Effector CD4-positive, alpha-beta T cell (primary cell): ENCODE measurements at regions not wholly inside any gene's neighbourhood (a gene's known extent, or its start where the extent isn't known, plus 50 kb on each side); places are given as distances from the start of the nearest gene placed in this dataset.

ENCODE experiments used
- DNase-seq: peaks from one replicate; pipeline ENCODE4 v3.0.0-alpha.2; 2020

DNA sequence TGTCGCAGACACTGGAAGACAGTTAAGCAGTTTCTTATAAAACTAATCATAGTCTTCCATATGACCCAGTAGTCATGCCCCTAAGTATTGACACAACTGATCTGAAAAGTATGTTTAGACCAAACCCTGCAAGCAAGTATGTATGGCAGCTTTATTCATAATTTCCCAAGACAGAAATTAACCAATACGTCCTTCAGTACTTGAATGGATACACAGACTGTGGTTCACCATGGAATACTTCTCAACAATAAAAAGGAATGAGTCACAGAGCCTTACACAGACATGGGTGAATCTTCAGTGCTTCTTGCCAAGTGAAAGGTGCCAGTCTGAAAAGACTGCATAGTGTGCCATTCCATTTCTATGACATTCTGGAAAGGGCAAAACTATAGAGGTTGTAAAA lies 50.2 kb upstream of the AKR1E2 start:
- no peak for DNase-seq

DNA sequence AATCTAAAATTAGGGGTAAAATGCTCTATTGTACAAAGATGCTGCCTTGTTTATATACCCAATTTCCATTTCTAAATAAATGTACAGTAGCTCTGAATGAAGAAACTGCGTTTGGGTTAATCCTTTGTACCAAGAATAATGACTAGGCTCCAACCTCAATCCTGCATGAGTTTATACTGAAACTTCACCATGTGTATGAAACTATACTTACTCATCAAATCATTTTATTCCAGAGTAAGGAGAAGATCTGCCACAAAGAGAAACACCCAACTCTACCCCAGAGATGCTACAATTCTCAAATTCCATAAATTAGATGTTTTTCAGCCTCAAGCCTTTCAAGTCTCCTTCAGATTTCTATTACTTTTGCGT lies 53.8 kb upstream of the AKR1E2 start:
- no peak for DNase-seq

DNA sequence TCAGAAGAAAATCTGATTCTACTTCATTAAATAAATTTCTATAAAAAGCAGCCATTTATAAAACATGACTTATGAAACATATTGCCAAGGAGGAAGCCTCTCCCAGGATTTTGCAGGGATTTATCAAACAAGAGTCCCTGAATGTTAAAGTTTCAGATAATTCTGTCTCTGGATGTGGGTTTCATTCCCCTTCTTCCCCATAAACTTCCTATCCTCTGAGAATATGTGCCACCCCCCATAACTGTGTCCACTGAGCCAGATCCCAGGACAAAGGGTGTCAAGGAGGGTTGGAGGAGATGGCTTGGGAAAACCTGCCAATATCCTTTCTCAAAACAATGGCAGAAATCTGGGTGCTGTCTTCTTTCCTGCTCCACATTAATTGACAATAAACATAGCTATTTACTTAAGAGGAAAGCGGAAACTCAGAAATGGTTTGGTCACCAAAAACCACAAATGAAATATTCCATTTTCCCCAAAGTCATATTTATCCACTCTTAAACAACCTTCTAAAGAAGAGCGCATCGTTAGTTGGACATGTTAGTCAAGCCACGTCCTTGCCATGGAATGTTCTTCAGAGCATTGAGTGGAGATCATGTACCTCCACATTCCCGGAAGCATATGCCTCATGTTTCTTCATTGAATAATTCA lies 54.3 kb upstream of the AKR1E2 start:
- no peak for DNase-seq

DNA sequence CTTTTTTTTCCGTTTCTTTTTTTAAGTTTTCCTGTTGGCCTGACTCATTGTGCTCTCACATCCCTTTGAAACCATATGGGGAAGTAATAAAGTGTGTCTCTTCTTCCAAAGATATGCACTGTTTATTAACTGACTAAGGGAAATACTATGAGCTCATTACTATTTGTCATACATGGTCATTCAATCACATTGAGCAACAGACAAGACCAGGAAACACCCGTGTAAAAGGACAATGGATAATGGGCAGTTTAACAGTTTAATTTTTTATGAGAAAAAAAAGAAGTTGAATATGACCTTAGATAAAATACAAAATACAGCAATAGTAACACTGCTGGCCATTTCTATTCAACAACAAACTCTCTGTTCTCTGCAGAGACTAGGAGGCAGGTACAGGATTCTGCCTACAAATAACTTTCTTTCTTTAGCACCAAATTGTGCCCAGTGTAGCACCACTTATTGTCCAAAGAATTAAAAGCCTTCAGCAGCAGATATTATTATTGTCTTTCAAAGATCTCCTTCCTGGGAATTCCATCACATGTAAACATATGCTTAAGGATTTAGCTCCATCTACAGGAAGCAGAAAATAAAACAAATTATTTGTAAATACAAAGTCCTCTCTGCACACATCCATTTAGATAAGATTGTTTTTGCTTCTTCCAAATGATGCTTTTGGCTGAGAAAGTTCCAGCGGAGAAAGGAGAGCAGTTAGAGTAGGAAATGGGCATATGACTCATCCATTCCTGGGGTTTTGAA lies 55.0 kb upstream of the AKR1E2 start:
- no peak for DNase-seq

DNA sequence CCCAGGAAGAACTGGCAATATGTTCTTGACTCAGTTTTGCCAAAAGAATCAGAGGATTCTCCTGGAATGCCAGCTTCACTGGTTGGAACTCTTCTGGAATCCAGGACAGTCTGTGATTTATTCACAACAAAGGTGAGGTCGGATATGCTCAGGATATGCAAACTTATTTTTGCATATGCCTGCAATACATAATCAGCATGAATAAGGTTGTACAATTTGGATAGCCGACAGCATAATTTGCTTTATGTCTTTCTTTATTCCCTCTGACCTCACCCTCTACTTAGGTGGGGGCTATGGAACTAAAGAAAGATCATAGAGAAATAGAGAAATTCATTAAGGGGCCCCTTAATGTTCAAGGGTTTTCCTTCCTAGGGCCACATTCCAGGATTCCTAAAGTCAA lies 57.6 kb upstream of the AKR1E2 start:
- no peak for DNase-seq

DNA sequence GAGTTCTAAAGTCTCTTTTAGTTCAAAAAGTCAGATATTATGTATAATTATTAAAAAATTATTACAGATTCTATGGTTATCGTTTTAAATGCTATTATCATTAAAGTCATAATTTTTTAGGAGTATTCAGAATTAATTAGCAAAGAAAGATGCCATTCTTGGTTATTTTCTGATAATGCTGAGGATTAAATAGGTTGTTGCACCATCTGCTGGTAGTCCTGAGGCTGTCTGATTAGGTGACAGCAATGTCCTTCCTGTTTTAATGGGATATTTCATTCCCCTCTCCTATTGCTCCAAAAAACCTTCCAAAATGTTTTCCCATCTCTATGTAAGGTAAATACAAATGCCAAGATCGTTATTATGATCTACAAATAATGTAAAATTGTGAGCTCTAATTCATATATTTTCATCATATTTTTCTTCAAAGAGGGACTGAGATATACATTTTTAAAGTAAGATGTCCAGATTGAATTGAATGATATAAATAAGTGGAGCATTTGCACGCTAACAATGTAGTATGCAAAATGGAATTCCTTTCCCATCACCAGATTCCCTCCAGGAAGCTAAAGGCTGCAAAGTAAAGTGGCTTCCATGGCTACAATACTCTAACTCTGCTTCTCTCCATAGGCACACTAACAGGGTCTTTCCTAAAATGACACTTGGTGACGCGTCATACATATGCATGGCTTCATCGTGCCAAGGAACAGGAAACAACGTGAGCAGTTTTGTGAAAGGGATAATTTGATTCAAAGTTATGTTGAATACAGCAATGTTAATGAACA lies 58.8 kb upstream of the AKR1E2 start:
- DNase-seq = peak; percentile 9

DNA sequence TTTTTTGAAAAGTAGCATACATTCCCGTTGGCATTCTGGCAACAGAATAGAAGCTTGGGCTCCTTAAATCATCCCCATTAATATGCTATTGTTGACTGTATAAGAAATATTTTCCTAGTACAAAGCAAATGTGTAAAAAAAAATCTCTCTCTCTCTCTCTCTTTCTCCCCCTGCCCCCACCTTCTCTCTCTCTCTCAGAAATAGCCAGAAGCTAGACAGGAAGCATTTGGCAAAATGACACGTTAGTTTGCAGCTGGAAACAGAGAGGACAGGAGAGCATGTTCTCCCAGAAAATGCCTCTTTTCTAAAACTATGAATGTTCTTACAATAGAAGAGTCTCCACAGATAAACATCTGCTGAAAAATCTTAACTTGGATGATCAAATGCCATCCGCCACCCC lies 59.6 kb upstream of the AKR1E2 start:
- DNase-seq = no peak

DNA sequence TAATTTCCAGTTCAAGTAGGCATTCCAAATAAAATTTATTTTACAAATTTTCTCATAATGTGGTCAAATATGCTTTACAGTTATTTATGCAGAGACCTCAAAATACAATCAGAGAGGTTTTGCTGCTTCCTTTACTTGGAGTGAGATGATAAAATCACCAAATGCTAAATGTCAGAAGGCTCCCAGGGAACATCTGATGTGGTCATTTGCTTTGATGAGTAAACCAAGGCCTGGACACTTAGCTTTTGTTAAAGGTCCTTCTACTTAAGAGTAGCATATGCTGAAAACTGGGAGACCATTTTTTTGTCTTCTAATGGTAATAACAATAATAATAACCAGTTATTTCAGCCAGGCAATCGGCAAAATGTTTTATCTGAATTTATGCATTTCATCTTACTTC lies 60.6 kb upstream of the AKR1E2 start:
- DNase-seq = no peak

DNA sequence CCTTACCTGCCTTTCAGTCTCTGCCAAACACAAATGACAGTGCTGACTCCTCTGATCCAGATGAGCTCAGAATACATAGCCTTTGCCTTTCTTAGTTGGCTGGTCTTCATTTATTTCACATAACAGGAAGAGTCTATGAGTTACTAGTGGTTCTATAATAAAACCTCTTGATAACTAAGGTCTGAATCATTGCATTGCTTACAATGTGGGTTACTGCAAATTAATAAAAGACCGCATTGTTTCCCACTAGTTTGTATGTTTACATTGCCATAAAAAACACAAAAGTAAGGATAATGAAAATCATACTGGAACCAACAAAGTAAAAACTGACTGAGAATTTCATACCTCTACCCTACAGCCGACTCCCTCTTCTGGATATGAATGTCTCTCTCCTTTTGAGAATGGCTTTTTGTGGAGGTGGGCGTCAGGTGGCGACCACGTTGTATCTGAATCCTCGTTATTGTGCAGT lies 62.0 kb upstream of the AKR1E2 start:
- DNase-seq = no peak

DNA sequence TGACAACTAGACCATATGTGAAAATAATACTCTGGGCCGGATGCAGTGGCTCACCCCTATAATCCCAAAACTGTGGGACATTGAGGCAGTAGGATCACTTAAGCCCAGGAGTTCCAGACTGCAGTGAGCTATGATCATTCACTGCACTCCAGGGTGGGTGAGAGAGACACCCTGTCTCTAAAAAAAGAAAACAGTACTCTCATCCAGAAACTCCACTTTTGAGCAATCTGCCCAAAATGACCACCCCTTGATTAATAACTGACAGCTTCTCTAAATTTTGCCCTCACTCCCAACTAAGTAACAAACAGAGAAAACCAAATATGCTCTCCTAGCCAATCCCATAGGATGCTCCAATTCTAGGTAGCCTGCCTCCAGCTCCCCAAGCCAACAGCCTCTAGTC lies 62.5 kb upstream of the AKR1E2 start:
- no peak for DNase-seq

DNA sequence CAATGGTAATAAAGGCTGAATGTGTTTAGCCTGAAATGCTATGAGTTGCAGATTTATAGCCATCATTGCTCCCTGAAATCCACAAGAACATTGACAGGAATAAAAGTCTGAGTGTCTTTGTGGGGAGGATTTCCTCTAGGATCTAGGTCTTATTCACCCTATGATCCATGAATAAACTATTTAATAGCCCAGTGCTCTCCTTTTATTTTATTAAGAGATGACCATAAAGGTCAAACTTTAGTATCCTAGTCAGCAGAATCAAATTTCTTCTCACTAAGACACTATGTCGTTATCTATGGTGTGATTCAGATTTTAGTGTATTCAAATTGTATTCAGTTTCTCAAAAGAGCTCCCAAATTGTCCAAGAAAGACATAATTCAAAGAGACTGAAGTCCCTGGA lies 67.8 kb upstream of the AKR1E2 start:
- DNase-seq = no peak

DNA sequence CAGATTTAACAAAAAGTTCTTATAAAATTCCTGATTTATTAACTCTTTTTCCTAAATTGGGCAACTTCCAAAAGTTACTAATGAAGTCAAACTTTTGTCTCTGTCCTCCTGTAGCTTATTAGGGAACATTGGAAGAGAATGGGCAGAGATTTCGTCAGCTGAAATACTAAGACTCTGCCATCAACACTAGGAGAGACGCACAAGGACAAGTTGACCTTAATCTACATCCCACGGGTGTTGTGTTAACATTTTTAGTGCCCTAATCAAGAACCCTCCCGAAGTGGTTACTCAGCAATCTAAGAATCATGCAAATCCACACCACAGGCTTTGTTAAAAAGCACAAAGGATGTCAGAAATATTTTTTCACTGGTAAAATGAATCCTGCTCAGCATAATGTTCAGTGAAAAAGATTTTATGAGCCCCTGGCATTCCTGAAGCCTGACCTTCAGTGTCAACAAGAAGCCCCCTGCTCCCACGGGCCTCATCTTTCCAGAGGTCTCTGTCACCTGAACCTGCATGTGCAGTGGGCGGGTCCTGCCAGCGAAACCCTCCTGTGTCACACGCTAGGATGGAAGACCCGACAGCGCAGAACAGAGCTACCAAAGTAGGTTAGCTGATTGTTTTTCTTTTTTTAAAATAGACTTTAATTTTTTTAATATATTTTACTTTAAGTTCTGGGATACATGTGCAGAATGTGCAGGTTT lies 70.6 kb upstream of the AKR1E2 start:
- no peak for DNase-seq

DNA sequence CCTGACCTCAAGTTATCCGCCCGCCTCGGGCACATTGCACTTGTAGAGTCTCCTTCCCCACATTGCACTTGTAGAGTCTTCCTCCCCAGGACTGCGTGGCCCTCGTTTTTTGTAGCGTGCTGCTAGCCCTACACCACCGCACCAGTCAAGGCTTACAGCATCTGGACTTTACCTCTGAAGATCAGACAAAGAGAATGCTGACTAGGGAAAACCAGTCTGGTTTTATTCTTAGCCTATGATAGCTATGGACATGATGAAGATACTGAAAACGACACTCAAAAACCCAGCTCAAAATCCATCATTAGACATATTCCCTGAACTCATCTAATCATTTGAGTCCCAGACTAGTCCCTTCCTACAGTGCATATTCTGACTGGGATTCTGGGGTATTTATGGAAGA lies 71.9 kb upstream of the AKR1E2 start:
- no peak for DNase-seq

DNA sequence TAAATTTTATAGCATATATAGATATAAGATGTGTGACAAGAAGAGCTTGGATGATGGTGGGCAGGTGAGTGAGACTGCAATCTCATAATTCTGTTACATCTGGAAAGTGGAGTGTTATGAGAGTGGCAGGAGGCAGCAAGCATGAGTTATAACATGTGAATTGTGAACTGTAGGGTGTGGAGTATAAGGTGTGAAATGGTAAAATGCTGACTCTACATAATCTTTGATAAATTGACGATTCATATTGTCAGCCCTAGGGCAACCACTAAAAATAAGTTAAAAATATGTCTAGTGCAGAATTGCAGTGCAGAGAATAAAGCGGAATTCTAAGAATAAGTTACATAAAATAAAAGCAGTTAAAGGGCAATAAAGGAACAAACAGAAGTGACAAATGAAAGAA lies 74.8 kb upstream of the AKR1E2 start:
- DNase-seq = no peak

DNA sequence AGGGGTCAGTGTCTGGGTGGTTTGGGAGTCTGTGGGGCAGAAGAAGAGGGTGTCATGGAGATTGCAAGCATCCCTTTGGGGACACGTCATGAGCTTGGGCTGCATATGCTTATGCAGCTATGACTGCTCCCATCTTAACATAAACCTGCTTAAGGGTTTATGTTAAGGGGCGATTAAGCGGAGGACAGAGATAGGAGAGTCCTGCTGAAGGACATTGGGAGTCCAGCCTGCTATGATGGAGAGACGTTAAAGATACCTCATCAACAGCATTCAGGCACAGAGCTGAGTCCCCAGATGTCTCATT lies 76.8 kb upstream of the AKR1E2 start:
- no peak for DNase-seq

DNA sequence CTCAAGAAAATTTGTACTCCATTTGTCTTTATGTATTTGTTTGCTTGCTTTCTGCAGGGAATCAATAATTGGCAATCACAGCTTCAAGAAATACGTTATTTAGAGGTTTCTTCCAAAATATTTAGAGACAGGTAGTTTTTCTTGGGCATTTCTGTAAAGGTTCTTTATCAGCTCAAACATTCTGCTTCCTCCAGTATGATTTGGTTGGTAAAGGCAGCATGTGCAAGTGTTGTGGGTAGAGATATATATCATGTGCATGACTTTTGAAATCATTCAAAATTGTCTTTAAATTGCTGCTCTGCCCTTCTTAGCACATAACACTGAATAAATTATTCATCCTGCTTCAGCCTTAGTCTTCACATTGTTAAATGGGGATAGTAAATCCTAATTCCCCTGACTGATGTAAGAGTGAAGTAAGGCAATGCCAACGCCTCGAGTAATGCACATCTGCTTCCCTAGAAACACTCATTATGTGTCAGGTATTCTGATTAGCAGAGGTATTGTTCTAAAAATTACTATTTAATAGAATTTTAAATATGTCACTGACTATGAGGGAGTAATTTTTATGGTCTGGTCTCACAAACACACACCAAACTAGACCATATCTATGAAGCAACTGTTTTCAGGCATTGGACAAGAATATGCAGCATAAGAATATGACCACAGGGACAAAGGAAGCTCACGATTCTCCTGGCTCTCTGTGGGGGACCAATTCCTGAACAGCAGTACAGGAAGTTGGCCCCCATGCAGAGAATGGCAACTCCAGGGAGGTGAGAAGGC lies 77.3 kb upstream of the AKR1E2 start:
- no peak for DNase-seq

DNA sequence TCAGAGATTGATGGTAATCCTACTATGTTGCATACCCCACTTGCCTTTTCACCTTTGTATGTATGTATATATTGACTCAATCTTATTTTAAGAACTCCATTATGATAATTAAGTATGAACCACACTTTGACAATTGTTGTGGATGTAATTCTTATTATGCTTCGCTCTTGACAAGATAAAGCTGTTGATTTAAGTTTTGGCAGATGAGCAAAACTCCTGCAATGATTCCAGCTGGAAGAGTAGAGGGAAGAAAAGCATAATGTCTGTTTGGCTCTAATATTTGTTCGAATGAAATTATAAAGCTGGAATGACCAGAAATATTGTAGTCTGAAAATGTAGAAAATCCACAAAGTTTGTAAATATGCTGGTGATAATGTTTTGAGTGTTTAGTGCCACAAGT lies 83.8 kb upstream of the AKR1E2 start:
- no peak for DNase-seq

DNA sequence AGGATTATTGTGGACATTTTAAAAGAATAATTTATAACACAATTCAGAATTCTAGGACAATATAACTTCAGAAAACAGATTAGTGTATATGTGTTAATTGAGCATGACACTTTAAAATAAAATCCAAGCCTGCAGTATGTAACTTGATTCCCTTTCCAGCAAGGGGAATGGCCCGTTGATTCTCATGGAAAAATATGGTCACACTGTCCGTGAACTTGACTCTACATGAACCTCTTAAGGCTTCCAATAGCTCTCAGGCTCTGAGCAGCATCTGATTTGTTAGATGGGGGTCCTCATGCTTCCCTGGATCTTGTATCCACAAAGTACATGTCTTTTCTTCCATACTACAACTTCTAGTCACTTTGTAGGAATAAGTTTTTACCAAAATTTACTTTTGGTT lies 85.5 kb upstream of the AKR1E2 start:
- no peak for DNase-seq

DNA sequence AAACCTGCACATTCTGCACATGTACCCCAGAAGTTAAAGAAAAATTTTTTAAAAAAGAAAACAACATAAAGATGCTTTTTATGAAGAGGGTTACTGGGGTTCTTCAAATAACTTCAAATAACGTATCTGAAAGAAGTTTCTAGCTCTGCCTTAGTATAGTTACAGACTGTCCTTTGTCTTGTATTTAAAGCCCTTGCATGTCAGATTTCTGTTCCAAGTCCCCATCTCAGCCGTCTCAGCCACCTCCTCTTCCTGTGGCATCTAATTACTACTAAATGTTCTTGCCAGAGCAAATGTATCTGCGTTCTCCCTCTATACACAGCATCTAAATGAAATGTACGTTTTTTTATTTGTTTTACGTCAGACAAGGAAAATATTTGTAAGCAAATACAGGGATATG lies 89.4 kb upstream of the AKR1E2 start:
- DNase-seq = no peak

DNA sequence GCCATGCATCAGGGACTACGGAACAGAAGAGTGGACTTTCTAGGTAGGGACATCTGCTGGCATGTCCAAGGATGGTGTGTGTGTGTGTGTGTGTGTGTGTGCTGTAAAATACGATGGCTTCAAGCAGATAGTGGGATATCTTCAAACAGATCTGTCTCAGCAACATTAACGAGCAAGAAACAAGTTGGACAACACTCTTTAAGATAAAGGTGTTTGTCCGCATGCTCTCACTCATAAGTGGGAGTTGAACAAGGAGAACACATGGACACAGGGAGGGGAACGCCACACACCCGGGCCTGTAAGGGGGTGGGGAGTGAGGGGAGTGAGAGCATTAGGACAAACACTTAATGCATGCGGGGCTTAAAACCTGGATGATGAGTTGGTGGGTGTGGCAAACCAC lies 89.8 kb upstream of the AKR1E2 start:
- DNase-seq = no peak

DNA sequence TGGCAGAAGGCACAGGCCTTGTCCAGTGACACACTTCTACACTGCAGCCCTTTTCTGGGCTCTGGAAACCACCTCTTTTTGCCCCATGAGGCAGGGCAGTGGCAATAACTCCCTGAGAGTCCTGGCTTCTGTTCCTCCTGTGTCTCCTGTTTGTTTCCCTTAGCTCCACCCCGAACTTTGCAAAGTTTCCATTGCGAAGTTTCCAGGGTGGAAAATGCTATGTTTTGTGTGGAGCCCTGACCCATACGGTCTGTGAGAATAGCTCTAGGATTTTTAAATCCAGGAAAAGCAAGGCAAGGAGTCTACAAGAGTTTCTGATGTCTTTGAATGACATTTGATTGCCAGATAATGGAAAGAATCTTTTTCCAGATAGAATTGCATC lies 92.2 kb upstream of the AKR1E2 start:
- no peak for DNase-seq

DNA sequence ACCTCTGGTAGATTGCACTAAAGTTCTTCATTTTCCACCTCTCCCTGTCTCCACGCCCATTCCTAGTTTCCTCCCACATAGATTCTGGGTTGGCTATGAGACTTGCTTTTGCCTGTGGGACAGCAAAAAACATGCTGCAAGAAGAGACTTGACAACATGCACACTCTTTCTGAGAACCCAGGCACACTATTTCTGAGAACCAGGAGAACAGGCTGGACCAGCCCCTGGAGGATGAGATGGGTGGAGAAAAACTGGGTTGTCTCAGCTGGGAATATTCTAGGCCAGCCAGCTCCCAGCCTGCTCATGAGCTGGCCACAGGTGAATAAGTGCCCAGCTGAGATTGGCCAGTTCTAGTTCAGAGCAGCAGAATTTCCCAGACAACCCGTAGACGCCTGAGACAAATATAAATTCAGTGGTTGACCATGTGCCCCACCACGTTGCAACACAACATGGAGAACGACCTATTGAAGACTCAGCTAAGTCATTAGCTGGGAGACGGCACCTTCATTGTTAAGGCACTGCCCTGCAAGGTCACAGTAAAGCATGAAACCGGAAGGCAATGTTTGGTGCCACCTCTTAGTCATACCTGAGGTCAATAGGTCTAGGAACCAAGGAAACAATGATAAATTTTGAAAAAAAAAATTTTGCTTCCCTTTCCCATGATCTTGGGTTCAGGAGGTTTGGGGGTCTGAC lies 92.7 kb upstream of the AKR1E2 start:
- DNase-seq = no peak
